Left lung (tissue), 4 donors: ENCODE measurements at regions not wholly inside any gene's neighbourhood (a gene's known extent, or its start where the extent isn't known, plus 50 kb on each side); places are given as distances from the start of the nearest gene placed in this dataset.
A peak's percentile ranks its signal among the peaks of the same experiment; 100 is the strongest.

ENCODE experiments used
- ATAC-seq: fragments of 200-7000 bp; cut with Tn5 transposase; one replicate; pipeline ENCODE4 v1.9.1; 2020; ENCODE audit warnings: moderate library complexity
- DNase-seq, 4 donors: peaks; one replicate each; pipeline ENCODE4 v3.0.0-alpha.2; 2013 to 2020
- H3K27ac ChIP-seq, 2 donors: fragments of 200-600 bp; sonication (generic) in 1 of 2; one replicate each; pipeline versions ENCODE4 v1.5.0 to v1.8.0; 2020 to 2021
- H3K27me3 ChIP-seq, 2 donors: fragments of 200-600 bp; sonication (generic) in 1 of 2; one replicate each; pipeline versions ENCODE4 v1.5.0 to v1.8.0; 2020 to 2021
- H3K36me3 ChIP-seq, 2 donors: fragments of 200-600 bp; sonication (generic) in 1 of 2; one replicate each; pipeline versions ENCODE4 v1.5.0 to v1.8.0; 2020 to 2021
- H3K4me1 ChIP-seq, 2 donors: fragments of 200-600 bp; one replicate each; pipeline ENCODE4 v1.8.0; 2021
- H3K4me3 ChIP-seq, 2 donors: fragments of 200-600 bp; sonication (generic) in 1 of 2; one replicate each; pipeline versions ENCODE4 v1.5.0 to v1.8.0; 2020 to 2021; ENCODE audit warnings: mild to moderate bottlenecking in 1 of 2
- H3K9me3 ChIP-seq, 2 donors: fragments of 200-600 bp; sonication (generic) in 1 of 2; one replicate each; pipeline versions ENCODE4 v1.5.0 to v1.8.0; 2020 to 2021
- CTCF ChIP-seq, 2 donors: fragments of 200-600 bp; sonication (generic) in 1 of 2; IDR thresholded peaks; one replicate each; pipeline versions ENCODE4 v1.5.0 to v1.8.0; 2021; ENCODE audit warnings: antibody characterized with exemption in 2 of 2
- intact Hi-C, 2 donors: fragments of 100-400 bp; cut with DNase I; formaldehyde crosslinking; loops; one replicate each; pipeline versions ENCODE4 v1.11.2 to v1.14.2; 2022
- donor health status: DM: no; HTN: yes; CAD: no.
- donor health status: DM: no; HTN: no; CAD: no.

GRCh38 chr12:86601550-86602308 is 345.5 kb upstream of the MGAT4C start:
- Histone ChIP-seq H3K4me3 (no peak overlapping the region), H3K36me3 (no peaks in the 10 kb centered on the region), H3K27me3 (no peaks in the 10 kb centered on the region), H3K9me3 (peaks cover 0 to 2% of the 10 kb centered on the region in 2 donors), H3K4me1 (no peaks in the 10 kb centered on the region), H3K27ac (no peak overlapping the region)
- intact Hi-C loops = no loop called here
- no peak for ATAC-seq
- DNase-seq = peak in 1 of 4 donors; percentile 54
- TF ChIP-seq CTCF (IDR thresholded peaks at IDR 0.05) = no peak

- ATAC-seq (no peak), DNase-seq (peak in 1 of 4 donors; percentile 74)
- Histone ChIP-seq H3K27ac (no peak overlapping the region), H3K27me3 (no peaks in the 10 kb centered on the region), H3K9me3 (peaks cover 0 to 2% of the 10 kb centered on the region in 2 donors), H3K4me3 (no peak overlapping the region), H3K4me1 (no peaks in the 10 kb centered on the region), H3K36me3 (no peaks in the 10 kb centered on the region)
- no peak for TF ChIP-seq CTCF (IDR thresholded peaks at IDR 0.05)
- intact Hi-C loops = no loop called here
Observed at GRCh38 chr12:86600664-86601231, 344.6 kb upstream of the MGAT4C start.

GRCh38 chr12:86597431-86597830 is 341.2 kb upstream of the MGAT4C start:
- Histone ChIP-seq H3K27me3 (no peaks in the 10 kb centered on the region), H3K4me1 (no peaks in the 10 kb centered on the region), H3K36me3 (no peaks in the 10 kb centered on the region), H3K27ac (no peak overlapping the region), H3K4me3 (no peak overlapping the region), H3K9me3 (peaks cover 0 to 2% of the 10 kb centered on the region in 2 donors)
- ATAC-seq (no peak), DNase-seq (no peak)
- intact Hi-C loops = no loop called here
- no peak for TF ChIP-seq CTCF (IDR thresholded peaks at IDR 0.05)

GRCh38 chr12:86590296-86590695 is 334.1 kb upstream of the MGAT4C start:
- Histone ChIP-seq H3K27ac (no peak overlapping the region), H3K4me3 (no peak overlapping the region), H3K36me3 (no peaks in the 10 kb centered on the region), H3K4me1 (no peaks in the 10 kb centered on the region), H3K27me3 (no peaks in the 10 kb centered on the region), H3K9me3 (no peaks in the 10 kb centered on the region)
- intact Hi-C loops = no loop called here
- no peak for DNase-seq
- TF ChIP-seq CTCF (IDR thresholded peaks at IDR 0.05) = no peak
- ATAC-seq = no peak

- no peak for TF ChIP-seq CTCF (IDR thresholded peaks at IDR 0.05)
- no peak overlapping the region for H3K27ac ChIP-seq
- H3K36me3 ChIP-seq = no peaks in the 10 kb centered on the region
- intact Hi-C loops = no loop called here
- no peak overlapping the region for H3K4me3 ChIP-seq
- peaks cover 0 to 5% of the 10 kb centered on the region in 2 donors for H3K9me3 ChIP-seq
- DNase-seq = no peak
- H3K4me1 ChIP-seq = no peaks in the 10 kb centered on the region
- no peak for ATAC-seq
- H3K27me3 ChIP-seq = no peaks in the 10 kb centered on the region
Observed at GRCh38 chr12:86574143-86574542, 318.0 kb upstream of the MGAT4C start.
